HAP-1 (cell line): ENCODE measurements at regions not wholly inside any gene's neighbourhood (a gene's known extent, or its start where the extent isn't known, plus 50 kb on each side); places are given as distances from the start of the nearest gene placed in this dataset.

ENCODE experiments used
- DNase-seq, 2 experiments: peaks; one replicate each; pipeline ENCODE4 v3.0.0-alpha.2; 2016 to 2020; ENCODE audit warnings: low spot score in 2 of 2
- H3K27me3 ChIP-seq: fragments of 250-450 bp; sonication (Bioruptor Pico); 2 replicates; pipeline ENCODE4 v1.5.1; 2020; ENCODE audit warnings: low read depth, mild to moderate bottlenecking, moderate library complexity
- H3K36me3 ChIP-seq: fragments of 250-450 bp; sonication (Bioruptor Pico); replicated peaks from 2 replicates; pipeline ENCODE4 v1.5.1; 2020; ENCODE audit warnings: mild to moderate bottlenecking
- H3K4me1 ChIP-seq: fragments of 250-450 bp; sonication (Bioruptor Pico); 2 replicates; pipeline ENCODE4 v1.5.1; 2020; ENCODE audit warnings: mild to moderate bottlenecking
- H3K4me3 ChIP-seq: fragments of 250-450 bp; sonication (Bioruptor Pico); 2 replicates; pipeline ENCODE4 v1.5.1; 2020; ENCODE audit warnings: mild to moderate bottlenecking, moderate library complexity
- H3K9me3 ChIP-seq: fragments of 250-450 bp; sonication (Bioruptor Pico); 2 replicates; pipeline ENCODE4 v1.5.1; 2020; ENCODE audit warnings: mild to moderate bottlenecking, moderate library complexity
- in situ Hi-C: fragments of 300-500 bp; cut with MboI; formaldehyde crosslinking; loops from 3 replicates; pipeline ENCODE4 v1.14.3; 2020; ENCODE audit warnings: low sequenced_read_pairs, inconsistent platforms, mixed read lengths

- Histone ChIP-seq H3K36me3 (no peaks in the 10 kb centered on the region), H3K4me1 (no peaks in the 10 kb centered on the region), H3K4me3 (no peak overlapping the region), H3K27me3 (no peaks in the 10 kb centered on the region), H3K9me3 (no peaks in the 10 kb centered on the region)
- DNase-seq = no peak
- in situ Hi-C loops = no loop called here
Observed at GRCh38 chr9:89872913-89873707, 268.3 kb downstream of the GADD45G start.

GRCh38 chr9:89873801-89874200, 269.0 kb downstream of the GADD45G start:
- Histone ChIP-seq H3K4me3 (no peak overlapping the region), H3K9me3 (no peaks in the 10 kb centered on the region), H3K4me1 (no peaks in the 10 kb centered on the region), H3K36me3 (no peaks in the 10 kb centered on the region), H3K27me3 (no peaks in the 10 kb centered on the region)
- no peak for DNase-seq
- in situ Hi-C loops = no loop called here

DNA sequence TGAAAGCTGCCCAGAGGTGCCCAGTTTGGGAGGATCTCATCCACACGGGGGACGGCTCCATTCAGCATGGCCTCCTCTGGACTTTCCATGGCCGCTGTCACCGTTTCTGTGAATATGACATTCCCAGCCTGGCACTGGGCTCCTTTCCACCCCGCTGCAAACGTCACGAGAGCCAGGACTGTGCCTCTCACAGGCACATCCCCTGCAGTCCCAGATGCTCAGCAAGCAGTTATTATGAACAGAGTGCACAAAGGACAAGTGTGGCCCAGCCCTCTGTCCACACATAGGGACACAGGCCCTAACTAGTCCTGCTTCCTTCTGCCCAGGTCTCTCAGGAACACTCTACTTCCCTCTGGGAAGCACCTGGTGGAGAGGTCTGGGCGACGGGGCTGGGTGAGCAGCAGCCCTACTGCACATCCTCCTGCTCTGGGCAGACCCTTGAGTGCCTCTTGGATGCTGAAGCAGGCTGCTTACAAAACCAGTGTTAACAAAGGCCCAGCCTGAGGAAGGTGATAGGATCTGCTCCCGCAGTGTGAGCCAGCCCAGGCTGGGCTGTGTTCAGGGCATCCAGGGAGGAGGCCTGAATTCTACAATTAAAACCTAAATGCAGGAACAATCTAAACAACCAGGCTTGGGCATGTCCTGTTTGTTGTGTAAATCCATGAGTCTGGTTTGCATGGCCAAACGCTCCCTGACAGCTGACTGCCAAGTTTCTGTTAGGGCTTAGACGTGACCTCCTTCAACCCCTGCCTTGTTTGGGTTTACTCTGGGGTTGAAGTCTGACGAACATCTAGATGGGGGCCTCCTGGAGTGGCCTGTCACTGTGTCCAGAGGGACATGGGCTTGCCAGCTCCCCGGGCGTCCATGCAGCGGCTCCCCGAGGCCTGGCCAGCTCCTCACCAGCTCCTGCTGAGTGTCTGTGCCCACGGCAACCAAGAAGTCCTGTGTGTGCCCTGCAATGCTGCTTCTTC, 269.8 kb downstream of the GADD45G start:
- Histone ChIP-seq H3K4me1 (no peaks in the 10 kb centered on the region), H3K9me3 (no peaks in the 10 kb centered on the region), H3K4me3 (no peak overlapping the region), H3K36me3 (no peaks in the 10 kb centered on the region), H3K27me3 (no peaks in the 10 kb centered on the region)
- DNase-seq = no peak
- in situ Hi-C loops = no loop called here

GRCh38 chr9:89877051-89878002, 272.5 kb downstream of the GADD45G start:
- Histone ChIP-seq H3K4me3 (no peak overlapping the region), H3K36me3 (no peaks in the 10 kb centered on the region), H3K27me3 (no peaks in the 10 kb centered on the region), H3K9me3 (no peaks in the 10 kb centered on the region), H3K4me1 (no peaks in the 10 kb centered on the region)
- in situ Hi-C loops = no loop called here
- no peak for DNase-seq

DNA sequence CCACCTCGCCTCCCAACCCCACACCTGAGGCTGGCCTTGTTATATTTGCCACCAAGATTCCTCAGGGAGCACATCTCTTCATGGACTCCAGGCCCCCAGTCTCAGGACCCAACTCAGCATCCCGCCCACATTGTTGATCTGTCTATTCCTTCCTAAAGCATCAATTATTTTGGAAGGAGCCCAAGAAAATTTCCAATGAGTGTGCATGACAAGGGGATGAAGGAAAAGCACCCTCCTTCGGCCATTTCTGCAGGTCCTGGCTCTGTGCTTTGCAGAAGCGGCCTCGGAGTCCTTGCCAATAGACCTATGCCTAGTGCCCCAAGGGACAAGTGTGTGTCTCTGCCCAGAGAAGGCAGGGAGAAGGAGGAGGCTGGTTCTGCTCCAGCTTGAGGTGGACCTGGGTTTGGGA, 273.2 kb downstream of the GADD45G start:
- no peak for DNase-seq
- no peaks in the 10 kb centered on the region for H3K9me3 ChIP-seq
- in situ Hi-C loops = no loop called here
- no peak overlapping the region for H3K4me3 ChIP-seq
- H3K27me3 ChIP-seq = no peaks in the 10 kb centered on the region
- H3K4me1 ChIP-seq = no peaks in the 10 kb centered on the region
- H3K36me3 ChIP-seq = no peaks in the 10 kb centered on the region

DNA sequence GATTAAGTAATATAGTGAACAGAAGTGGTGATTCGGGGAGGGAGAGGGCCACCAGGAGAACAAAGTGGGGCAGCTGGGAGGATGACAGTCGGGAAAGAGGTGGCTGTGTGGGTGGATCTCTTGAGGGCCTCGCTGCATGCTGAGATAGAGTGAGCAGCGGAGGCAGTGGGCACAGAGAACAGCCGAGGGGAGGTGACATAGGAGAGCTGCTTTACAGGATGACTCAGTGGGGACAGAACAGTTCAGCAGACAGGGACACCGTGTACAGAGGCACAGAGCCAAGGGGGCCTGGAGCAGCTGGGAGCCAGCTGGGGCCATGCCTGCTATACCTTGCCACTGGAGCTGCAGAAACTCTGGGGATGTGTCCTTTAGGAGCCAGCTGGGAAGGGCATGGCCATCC, 273.9 kb downstream of the GADD45G start:
- no peaks in the 10 kb centered on the region for H3K27me3 ChIP-seq
- no peak overlapping the region for H3K4me3 ChIP-seq
- H3K9me3 ChIP-seq = no peaks in the 10 kb centered on the region
- in situ Hi-C loops = no loop called here
- peak in 1 of 2 experiments; percentile 4 for DNase-seq
- H3K36me3 ChIP-seq = no peaks in the 10 kb centered on the region
- H3K4me1 ChIP-seq = no peaks in the 10 kb centered on the region

GRCh38 chr9:89879276-89879675, 274.5 kb downstream of the GADD45G start:
- H3K4me1 ChIP-seq = no peaks in the 10 kb centered on the region
- H3K4me3 ChIP-seq = no peak overlapping the region
- in situ Hi-C loops = no loop called here
- peak in 1 of 2 experiments; percentile 3 for DNase-seq
- H3K9me3 ChIP-seq = no peaks in the 10 kb centered on the region
- no peaks in the 10 kb centered on the region for H3K36me3 ChIP-seq
- no peaks in the 10 kb centered on the region for H3K27me3 ChIP-seq

DNA sequence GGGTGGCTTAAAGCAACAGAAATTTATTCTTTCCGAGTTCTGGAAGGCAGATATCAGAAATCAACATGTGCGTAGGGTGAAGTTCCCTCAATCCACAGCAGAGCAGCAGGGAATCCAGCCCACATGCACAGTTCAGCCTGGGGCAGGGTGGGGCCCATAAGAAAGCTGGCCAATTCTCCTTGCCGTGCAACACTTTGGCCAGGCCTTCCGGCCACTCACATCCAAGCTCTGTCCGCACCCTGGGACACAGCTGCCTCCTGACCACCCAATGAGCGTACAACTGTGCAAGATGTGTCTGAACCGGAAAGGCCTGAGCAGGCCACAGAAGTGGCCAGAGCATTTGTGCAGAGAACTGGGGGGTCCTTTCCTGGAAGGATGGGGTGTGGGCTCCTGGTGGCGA, 274.9 kb downstream of the GADD45G start:
- Histone ChIP-seq H3K36me3 (no peaks in the 10 kb centered on the region), H3K27me3 (no peaks in the 10 kb centered on the region), H3K4me1 (no peaks in the 10 kb centered on the region), H3K4me3 (no peak overlapping the region), H3K9me3 (no peaks in the 10 kb centered on the region)
- peak in 1 of 2 experiments; percentile 4 for DNase-seq
- in situ Hi-C loops = no loop called here

DNA sequence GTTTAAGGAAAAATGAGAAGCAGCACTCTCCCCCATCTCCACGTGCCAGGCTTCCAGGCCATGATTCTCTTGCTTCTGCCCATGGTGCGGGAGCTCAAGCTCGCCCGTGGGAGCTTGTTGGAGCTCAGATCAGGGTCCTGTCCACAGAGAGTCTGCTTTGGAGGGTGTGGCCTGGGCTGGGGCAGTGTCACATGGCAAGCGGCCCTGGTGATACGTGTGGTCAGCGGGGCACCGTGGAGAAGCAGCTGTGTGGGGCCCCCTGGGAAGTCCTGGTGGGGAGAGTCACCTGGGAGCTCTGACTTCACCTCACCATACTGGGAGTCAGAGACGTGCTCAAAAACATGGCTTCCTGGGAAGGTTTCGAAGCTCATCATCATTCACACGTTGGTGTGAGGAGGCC, 275.3 kb downstream of the GADD45G start:
- H3K36me3 ChIP-seq = no peaks in the 10 kb centered on the region
- H3K4me1 ChIP-seq = no peaks in the 10 kb centered on the region
- in situ Hi-C loops = no loop called here
- DNase-seq = peak in 1 of 2 experiments; percentile 6
- no peak overlapping the region for H3K4me3 ChIP-seq
- H3K9me3 ChIP-seq = no peaks in the 10 kb centered on the region
- H3K27me3 ChIP-seq = no peaks in the 10 kb centered on the region

- H3K9me3 ChIP-seq = no peaks in the 10 kb centered on the region
- H3K36me3 ChIP-seq = no peaks in the 10 kb centered on the region
- H3K27me3 ChIP-seq = no peaks in the 10 kb centered on the region
- H3K4me1 ChIP-seq = no peaks in the 10 kb centered on the region
- DNase-seq = peak in 1 of 2 experiments; percentile 2
- H3K4me3 ChIP-seq = no peak overlapping the region
- in situ Hi-C loops = no loop called here
Observed at GRCh38 chr9:89880721-89881120, 275.9 kb downstream of the GADD45G start.

GRCh38 chr9:89881431-89881830, 276.6 kb downstream of the GADD45G start:
- in situ Hi-C loops = no loop called here
- H3K4me1 ChIP-seq = no peaks in the 10 kb centered on the region

GRCh38 chr9:89882930-89883361, 278.1 kb downstream of the GADD45G start:
- Histone ChIP-seq H3K4me1 (no peaks in the 10 kb centered on the region), H3K27me3 (no peaks in the 10 kb centered on the region), H3K36me3 (no peaks in the 10 kb centered on the region), H3K4me3 (no peak overlapping the region), H3K9me3 (no peaks in the 10 kb centered on the region)
- in situ Hi-C loops = no loop called here
- DNase-seq = no peak

More at GRCh38 chr9:89881431-89881830, 276.6 kb downstream of the GADD45G start:
- H3K4me3 ChIP-seq = no peak overlapping the region
- no peaks in the 10 kb centered on the region for H3K9me3 ChIP-seq
- H3K27me3 ChIP-seq = no peaks in the 10 kb centered on the region
- DNase-seq = peak in 1 of 2 experiments; percentile 1
- H3K36me3 ChIP-seq = no peaks in the 10 kb centered on the region
